ENCODE measurements at regions not wholly inside any gene's neighbourhood (a gene's known extent, or its start where the extent isn't known, plus 50 kb on each side); places are given as distances from the start of the nearest gene placed in this dataset.
A peak's percentile ranks its signal among the peaks of the same experiment; 100 is the strongest.
"Not testable (repeated sequence)": the region's sequence is repeated elsewhere in the genome, so short reads cannot be mapped to it uniquely, and the experiment has no call there.

GRCh38 chr13:65342541-65343337, 1887.4 kb downstream of the PCDH9 start:
- no peak for DNase-seq

GRCh38 chr13:65339241-65339640, 1890.9 kb downstream of the PCDH9 start:
- no peak for DNase-seq

- DNase-seq: no peak
Measured at GRCh38 chr13:65336916-65337315, 1893.2 kb downstream of the PCDH9 start.

GRCh38 chr13:65336087-65336749, 1893.9 kb downstream of the PCDH9 start:
- DNase-seq: no peak

- DNase-seq: no peak
Measured at GRCh38 chr13:65330691-65331090, 1899.4 kb downstream of the PCDH9 start.

GRCh38 chr13:65330287-65330686, 1899.8 kb downstream of the PCDH9 start:
- DNase-seq: no peak

GRCh38 chr13:65323192-65323591, 1906.9 kb downstream of the PCDH9 start:
- not testable (repeated sequence) for DNase-seq

- not testable (repeated sequence) for DNase-seq
Measured at GRCh38 chr13:65321423-65321822, 1908.7 kb downstream of the PCDH9 start.

- DNase-seq: no peak
Measured at GRCh38 chr13:65314008-65314407, 1916.1 kb downstream of the PCDH9 start.

- no peak for DNase-seq
Measured at GRCh38 chr13:65310663-65311328, 1919.3 kb downstream of the PCDH9 start.

GRCh38 chr13:65309906-65310305, 1920.2 kb downstream of the PCDH9 start:
- DNase-seq: no peak

- DNase-seq: not testable (repeated sequence)
Measured at GRCh38 chr13:65308729-65309128, 1921.4 kb downstream of the PCDH9 start.

- no peak for DNase-seq
Measured at GRCh38 chr13:65307056-65307455, 1923.1 kb downstream of the PCDH9 start.

GRCh38 chr13:65302691-65303090, 1927.4 kb downstream of the PCDH9 start:
- no peak for DNase-seq

- DNase-seq: no peak
Measured at GRCh38 chr13:65301506-65301905, 1928.6 kb downstream of the PCDH9 start.

- DNase-seq: no peak
Measured at GRCh38 chr13:65300220-65300619, 1929.9 kb downstream of the PCDH9 start.

- DNase-seq: no peak
Measured at GRCh38 chr13:65293530-65294198, 1936.5 kb downstream of the PCDH9 start.

GRCh38 chr13:65292488-65292901, 1937.6 kb downstream of the PCDH9 start:
- DNase-seq: peak; percentile 53

- no peak for DNase-seq
Measured at GRCh38 chr13:65287405-65287804, 1942.7 kb downstream of the PCDH9 start.

GRCh38 chr13:65275838-65276630, 1954.1 kb downstream of the PCDH9 start:
- DNase-seq: peak; percentile 0

- no peak for DNase-seq
Measured at GRCh38 chr13:65275108-65275507, 1955.0 kb downstream of the PCDH9 start.

GRCh38 chr13:65273811-65274420, 1956.2 kb downstream of the PCDH9 start:
- not testable (repeated sequence) for DNase-seq

Data from DMS53 (cell line).